GM19351 (cell line): ENCODE measurements at regions not wholly inside any gene's neighbourhood (a gene's known extent, or its start where the extent isn't known, plus 50 kb on each side); places are given as distances from the start of the nearest gene placed in this dataset.

Source experiments
- ATAC-seq: cut with Tn5 transposase; IDR thresholded peaks from one replicate; pipeline ENCODE4 v1.9.1; 2021; ENCODE audit warnings: mild to moderate bottlenecking, moderate library complexity; ENCODE audit not compliant: unreplicated experiment

DNA sequence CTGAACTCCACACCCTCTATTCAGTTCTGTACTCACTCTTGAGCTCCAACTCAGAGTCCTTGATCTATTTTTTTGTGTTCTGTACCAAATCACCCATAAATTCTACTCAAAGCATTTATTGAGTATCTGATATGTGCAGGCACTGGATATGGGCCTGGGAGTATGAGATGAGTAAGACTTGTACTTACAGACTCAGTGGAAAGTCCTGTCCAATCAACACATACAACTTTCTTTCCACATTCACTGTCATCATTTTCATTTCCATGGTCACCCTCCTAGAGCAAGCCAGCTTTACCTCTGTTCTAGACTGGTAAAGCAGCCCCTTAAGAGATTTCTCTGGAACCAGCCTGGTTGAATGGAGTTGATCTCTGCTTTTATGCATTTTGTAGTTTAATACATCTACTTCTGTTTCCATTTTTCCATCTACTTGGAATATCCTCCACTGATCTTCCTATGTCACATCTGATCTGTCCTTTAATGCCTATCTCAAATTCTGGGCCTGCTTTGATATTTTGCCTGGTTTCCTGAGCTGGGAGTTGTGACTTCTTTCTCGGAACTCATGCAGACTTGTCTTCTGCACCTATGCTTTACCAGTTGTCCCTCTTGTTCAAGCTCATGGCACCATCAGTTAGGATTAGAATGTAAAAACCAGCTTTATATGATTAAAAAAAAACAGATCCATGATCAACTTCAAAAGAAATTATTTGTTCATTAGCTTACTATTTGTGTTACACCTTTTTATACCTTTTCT is 96.9 kb upstream of the GLS start:
- no peak for ATAC-seq

- no peak for ATAC-seq
Observed at GRCh38 chr2:190785334-190785733, 95.3 kb upstream of the GLS start.

- ATAC-seq: no peak
Observed at GRCh38 chr2:190786404-190787166, 94.0 kb upstream of the GLS start.

DNA sequence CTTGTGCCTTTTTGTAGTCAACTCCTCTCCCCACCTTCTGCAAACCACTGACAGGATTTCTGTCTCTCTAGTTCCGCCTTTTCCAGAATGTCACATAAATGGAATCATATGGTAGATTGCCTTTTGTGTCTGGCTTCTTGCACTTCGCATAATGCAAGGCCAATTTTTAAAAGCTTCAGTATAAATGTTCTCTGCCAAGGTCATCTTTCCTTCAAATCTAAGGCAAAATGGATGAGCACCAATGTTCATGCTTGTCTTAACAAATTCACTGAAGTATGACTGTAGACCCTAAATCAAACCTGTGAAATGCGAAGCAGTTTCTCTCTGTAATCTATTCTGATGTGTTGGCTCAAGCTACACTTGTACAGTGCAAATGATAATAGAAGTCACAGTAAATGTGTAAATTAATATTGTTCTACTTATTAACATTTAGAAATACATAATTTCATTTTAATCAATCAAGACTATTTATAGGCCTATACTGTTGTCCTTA is 92.8 kb upstream of the GLS start:
- ATAC-seq: no peak

- ATAC-seq: no peak
Observed at GRCh38 chr2:190789074-190790004, 91.3 kb upstream of the GLS start.

DNA sequence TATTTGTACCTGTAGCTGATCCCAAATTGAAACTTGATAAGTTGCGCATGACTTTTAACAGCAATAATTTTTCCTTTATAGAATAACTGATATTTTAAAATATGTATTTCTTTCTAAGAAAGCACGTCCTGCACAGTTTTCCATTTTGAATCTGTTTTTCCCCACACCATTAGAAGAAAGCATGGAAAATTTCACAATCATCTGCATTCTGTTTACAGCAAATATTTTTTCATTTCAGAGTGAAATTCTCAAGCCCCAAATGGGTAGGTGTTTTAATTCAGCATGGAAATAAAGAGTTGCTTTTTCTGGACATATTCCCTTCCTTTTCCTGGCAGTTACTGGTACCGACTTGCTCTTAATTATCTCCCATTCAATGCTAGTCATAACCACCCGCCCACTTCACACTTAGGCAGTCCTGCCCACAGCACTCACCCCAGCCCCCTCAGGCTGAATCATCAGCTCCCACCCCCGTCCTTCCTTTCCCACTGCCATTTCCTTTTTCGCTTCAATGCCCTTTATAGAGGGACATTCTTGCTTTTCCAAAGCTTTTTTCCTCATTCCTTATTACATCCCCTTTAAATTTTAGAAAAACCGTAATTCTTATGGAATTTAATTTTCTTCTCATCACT is 89.2 kb upstream of the GLS start:
- no peak for ATAC-seq

GRCh38 chr2:190791976-190792575 is 88.5 kb upstream of the GLS start:
- no peak for ATAC-seq

- peak; percentile 59 for ATAC-seq
Observed at GRCh38 chr2:190792956-190793888, 87.4 kb upstream of the GLS start.

GRCh38 chr2:190794377-190794776 is 86.2 kb upstream of the GLS start:
- no peak for ATAC-seq

GRCh38 chr2:190794790-190795189 is 85.8 kb upstream of the GLS start:
- ATAC-seq: no peak

GRCh38 chr2:190795686-190796085 is 84.9 kb upstream of the GLS start:
- no peak for ATAC-seq

DNA sequence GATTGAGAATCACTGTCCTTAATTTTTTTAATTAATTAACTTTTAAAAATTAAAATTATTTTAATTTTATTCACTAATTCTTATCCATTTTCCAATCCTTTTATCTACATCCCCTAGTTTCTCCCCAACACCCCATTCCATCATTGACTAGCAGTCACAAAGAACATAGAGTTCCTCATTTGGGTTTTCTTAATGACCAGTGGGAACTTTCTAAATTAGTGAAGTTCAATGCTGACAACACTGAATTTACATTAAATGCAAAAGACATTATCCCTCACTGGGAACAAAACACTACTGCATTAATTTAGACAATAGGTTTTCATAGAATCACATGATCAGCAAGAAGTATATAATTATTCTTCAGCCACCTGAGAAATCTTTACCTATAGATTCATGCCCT is 80.6 kb upstream of the GLS start:
- no peak for ATAC-seq

GRCh38 chr2:190800528-190800927 is 80.1 kb upstream of the GLS start:
- no peak for ATAC-seq

GRCh38 chr2:190802129-190802528 is 78.5 kb upstream of the GLS start:
- no peak for ATAC-seq

GRCh38 chr2:190802626-190803209 is 77.9 kb upstream of the GLS start:
- ATAC-seq: no peak

GRCh38 chr2:190804182-190804795 is 76.3 kb upstream of the GLS start:
- no peak for ATAC-seq

DNA sequence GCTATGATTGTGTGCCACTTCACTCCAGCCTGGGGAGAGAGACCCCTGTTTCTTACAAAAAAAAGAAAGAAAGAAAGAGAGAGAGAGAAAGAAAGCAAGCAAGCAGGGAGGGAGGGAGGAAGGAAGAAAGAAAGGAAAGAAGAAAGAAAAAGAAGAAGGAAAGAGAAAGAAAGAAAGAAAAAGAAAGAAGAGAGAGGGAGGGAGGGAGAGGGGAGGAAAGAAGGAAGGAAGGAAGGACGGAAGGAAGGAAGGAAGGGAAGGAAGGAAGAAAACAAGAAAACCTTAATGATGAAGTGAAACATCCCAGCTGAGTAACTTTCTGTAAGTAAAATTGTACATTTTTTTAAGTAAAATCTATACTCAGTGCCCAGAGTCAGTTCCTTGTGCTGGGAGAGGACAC is 75.5 kb upstream of the GLS start:
- no peak for ATAC-seq

DNA sequence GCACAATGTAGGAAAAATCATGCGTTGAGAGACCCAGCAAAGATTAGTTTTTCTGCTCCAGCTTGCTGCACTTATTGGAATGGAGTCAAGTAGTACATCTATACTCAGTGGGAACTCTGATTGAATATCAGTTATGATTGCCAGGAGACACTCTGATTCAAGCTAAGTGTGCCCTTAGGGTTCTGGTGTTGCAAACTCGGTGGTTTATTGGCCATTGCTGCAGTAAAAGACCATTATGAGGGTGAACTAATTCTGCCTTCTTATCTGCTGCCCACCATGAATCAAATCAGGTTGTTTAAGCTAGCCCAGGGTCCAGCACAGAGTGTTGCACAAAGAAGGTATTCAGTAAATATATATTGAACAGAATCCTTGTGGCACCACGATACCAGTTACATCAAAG is 74.8 kb upstream of the GLS start:
- ATAC-seq: no peak
